ENCODE measurements at regions not wholly inside any gene's neighbourhood (a gene's known extent, or its start where the extent isn't known, plus 50 kb on each side); places are given as distances from the start of the nearest gene placed in this dataset.

DNA sequence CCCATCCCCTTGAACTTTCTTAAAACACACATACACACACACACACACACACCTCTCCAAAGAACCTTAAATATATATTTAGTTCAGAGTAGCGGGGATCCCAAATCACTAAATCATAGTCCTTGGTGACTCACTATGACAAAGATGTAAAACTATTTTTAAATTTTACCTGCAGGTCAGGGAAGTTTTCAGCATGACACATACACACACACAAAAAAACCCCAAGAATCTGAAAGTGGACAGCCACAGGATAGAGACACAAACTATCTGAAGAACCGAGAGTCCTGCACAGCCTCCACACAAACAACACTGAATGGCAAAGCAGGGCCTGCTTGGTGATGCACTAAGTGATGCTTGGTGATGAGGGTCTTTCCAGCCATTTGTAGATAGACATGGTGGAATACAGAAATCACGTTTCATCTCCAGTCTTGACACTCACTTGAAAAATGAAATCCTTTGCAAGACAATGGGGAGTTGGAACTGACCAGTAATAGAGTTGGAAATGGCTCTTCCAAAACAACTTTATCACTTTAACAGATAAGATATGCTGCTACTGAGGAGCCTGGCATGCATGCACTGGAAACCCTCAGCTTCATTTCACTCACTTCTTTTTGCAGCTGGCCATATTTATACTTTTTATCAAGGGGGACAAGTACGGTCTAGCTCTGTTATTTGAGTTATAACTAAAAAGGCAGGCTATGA lies 307.3 kb downstream of the RAPGEF2 start:
- H3K4me1 ChIP-seq (ENCODE audit: low read depth): no peaks in the 10 kb centered on the region
- no peaks in the 10 kb centered on the region for H3K36me3 ChIP-seq (ENCODE audit: low read depth)
- no peak for TF ChIP-seq CTCF (IDR thresholded peaks at IDR 0.05)
- intact Hi-C loops (cut with DNase I, micrococcal nuclease): no loop called here
- H3K9me3 ChIP-seq: no peaks in the 10 kb centered on the region
- no peak overlapping the region for H3K4me3 ChIP-seq
- DNase-seq (no peak), ATAC-seq (no peak)

DNA sequence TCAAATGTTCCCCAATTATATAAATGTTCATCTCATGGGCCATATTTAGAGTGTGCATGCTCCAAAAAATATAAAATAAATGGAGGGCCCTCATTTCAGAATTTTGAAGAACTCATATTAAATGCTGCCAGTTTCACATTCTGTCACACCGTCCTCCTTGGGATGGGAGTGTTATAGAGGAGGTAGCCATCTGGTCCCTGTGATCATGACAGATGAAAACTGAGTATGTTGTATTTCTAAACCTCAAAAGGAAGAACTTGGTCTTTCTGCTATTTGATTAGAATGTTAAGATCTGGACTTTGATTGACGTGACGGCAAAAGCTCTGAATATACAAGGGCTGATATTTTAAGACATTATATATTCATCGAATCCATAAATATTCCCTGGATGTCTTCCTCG lies 308.0 kb downstream of the RAPGEF2 start:
- no peaks in the 10 kb centered on the region for H3K4me1 ChIP-seq (ENCODE audit: low read depth)
- no peaks in the 10 kb centered on the region for H3K36me3 ChIP-seq (ENCODE audit: low read depth)
- DNase-seq: no peak
- TF ChIP-seq CTCF (IDR thresholded peaks at IDR 0.05): no peak
- no peak overlapping the region for H3K4me3 ChIP-seq
- intact Hi-C loops (cut with DNase I, micrococcal nuclease): no loop called here
- H3K9me3 ChIP-seq: no peaks in the 10 kb centered on the region
- ATAC-seq: no peak

DNA sequence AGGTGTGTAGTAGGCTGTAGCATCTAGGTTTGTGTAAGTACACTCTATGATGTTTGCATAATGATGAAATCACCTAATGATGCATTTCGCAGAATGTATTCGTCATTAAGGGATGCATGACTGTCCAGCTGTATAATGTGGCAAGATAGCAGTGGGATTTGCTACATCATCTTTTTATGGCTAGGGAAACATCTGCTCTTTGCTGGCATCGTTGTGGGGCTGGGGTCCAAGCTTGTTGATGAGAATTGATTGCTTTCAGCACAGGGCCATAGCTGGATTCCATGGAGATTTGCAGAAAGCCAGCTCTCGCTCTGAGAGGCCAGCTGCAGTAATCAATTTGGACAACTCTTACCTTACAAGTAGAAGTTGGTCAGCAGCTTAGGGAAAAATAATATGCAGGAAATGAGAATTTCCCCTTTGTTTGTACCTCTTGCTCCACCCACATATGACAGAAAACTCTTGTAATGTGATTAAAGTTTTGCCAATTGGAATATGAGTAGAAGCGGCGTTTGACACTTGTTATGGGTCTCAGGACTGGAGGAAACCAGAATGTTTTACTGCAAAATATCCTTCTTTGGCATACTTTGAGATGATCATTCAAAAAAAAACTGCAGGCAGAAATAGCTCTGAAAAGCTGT lies 310.5 kb downstream of the RAPGEF2 start:
- no peak overlapping the region for H3K4me3 ChIP-seq
- no peaks in the 10 kb centered on the region for H3K9me3 ChIP-seq
- DNase-seq (no peak), ATAC-seq (no peak)
- H3K36me3 ChIP-seq (ENCODE audit: low read depth): no peaks in the 10 kb centered on the region
- intact Hi-C loops (cut with DNase I, micrococcal nuclease): no loop called here
- TF ChIP-seq CTCF (IDR thresholded peaks at IDR 0.05): no peak
- no peaks in the 10 kb centered on the region for H3K4me1 ChIP-seq (ENCODE audit: low read depth)

DNA sequence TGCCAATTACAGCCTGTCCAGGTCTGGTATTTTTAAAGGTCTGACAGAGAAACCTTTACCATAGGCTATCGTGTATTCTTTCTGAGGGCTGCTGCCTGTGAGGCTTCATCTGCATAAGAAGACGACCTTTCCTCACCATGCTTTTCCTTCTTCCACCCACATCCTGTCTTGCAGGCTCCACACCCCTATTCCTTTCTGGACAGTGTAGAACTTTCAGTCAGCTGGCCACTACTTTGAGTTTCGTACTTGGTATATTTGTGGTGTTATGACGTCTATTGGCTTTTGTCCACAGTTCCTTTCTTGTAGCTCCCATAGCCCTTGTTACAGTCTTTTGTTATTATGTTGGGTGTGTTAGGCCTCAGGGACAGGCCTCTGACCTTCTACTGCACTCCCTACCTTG lies 311.4 kb downstream of the RAPGEF2 start:
- intact Hi-C loops (cut with DNase I, micrococcal nuclease): no loop called here
- TF ChIP-seq CTCF (IDR thresholded peaks at IDR 0.05): no peak

DNA sequence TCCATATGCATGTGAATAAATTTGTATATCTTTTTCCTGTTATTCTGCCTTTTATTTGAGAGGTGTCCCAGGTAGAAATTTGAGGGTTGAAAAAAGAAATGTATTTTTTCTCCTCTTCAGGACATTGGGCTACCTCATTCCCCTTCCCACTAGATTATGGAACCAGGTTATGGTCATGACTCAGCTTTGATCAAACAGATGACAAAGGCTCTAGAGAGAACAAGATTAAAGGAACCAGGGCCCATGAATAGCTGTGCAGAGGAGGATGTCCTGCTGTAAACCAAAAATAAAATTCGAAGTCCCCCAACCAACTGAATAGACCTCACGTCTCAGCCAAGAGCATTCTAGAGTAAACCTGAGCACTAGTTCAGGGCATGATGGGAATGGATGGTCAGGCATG lies 313.2 kb downstream of the RAPGEF2 start:
- no peak for TF ChIP-seq CTCF (IDR thresholded peaks at IDR 0.05)
- DNase-seq: no peak
- no peak for ATAC-seq
- H3K4me3 ChIP-seq: no peak overlapping the region
- H3K36me3 ChIP-seq (ENCODE audit: low read depth): no peaks in the 10 kb centered on the region
- intact Hi-C loops (cut with DNase I, micrococcal nuclease): no loop called here
- H3K9me3 ChIP-seq: peaks cover 3% of the 10 kb centered on the region
- no peaks in the 10 kb centered on the region for H3K4me1 ChIP-seq (ENCODE audit: low read depth)

More for the DNA sequence above, 311.4 kb downstream of the RAPGEF2 start:
- DNase-seq (no peak), ATAC-seq (no peak)
- H3K4me1 ChIP-seq (ENCODE audit: low read depth): no peaks in the 10 kb centered on the region
- H3K4me3 ChIP-seq: no peak overlapping the region
- H3K9me3 ChIP-seq: no peaks in the 10 kb centered on the region
- no peaks in the 10 kb centered on the region for H3K36me3 ChIP-seq (ENCODE audit: low read depth)

Measured in mucosa of descending colon (tissue), 3 donors.